ENCODE measurements at regions not wholly inside any gene's neighbourhood (a gene's known extent, or its start where the extent isn't known, plus 50 kb on each side); places are given as distances from the start of the nearest gene placed in this dataset.

DNA sequence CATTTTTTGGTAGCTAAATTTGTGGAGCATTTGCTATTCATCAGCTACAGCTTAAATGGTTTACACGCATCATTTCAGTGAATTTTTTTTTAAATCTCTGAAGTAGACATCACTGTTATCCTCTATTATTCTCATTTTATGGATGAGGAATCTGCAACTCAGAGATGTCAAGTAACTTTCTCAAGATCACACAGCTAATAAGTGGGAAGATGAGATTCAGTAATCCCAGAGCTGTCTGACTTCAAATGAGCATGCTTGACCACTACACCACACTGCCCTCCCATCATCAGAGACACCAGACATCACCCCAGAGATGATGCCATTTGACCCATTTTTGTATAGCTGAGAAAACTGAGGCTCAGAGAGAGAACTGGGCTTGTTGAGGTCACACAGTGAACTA, 116.4 kb downstream of the RRAGC start:
- no peak for DNase-seq (ENCODE audit: low read depth, low spot score)
- in situ Hi-C loops (cut with HindIII; ENCODE audit: low sequenced_read_pairs): no loop called here
- TF ChIP-seq, protein P1, sequence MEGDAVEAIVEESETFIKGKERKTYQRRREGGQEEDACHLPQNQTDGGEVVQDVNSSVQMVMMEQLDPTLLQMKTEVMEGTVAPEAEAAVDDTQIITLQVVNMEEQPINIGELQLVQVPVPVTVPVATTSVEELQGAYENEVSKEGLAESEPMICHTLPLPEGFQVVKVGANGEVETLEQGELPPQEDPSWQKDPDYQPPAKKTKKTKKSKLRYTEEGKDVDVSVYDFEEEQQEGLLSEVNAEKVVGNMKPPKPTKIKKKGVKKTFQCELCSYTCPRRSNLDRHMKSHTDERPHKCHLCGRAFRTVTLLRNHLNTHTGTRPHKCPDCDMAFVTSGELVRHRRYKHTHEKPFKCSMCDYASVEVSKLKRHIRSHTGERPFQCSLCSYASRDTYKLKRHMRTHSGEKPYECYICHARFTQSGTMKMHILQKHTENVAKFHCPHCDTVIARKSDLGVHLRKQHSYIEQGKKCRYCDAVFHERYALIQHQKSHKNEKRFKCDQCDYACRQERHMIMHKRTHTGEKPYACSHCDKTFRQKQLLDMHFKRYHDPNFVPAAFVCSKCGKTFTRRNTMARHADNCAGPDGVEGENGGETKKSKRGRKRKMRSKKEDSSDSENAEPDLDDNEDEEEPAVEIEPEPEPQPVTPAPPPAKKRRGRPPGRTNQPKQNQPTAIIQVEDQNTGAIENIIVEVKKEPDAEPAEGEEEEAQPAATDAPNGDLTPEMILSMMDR (IDR thresholded peaks at IDR 0.05; ENCODE audit: low read depth, low read length): no peak
- H3K4me3 ChIP-seq (ENCODE audit: low read depth, low read length): no peak overlapping the region

DNA sequence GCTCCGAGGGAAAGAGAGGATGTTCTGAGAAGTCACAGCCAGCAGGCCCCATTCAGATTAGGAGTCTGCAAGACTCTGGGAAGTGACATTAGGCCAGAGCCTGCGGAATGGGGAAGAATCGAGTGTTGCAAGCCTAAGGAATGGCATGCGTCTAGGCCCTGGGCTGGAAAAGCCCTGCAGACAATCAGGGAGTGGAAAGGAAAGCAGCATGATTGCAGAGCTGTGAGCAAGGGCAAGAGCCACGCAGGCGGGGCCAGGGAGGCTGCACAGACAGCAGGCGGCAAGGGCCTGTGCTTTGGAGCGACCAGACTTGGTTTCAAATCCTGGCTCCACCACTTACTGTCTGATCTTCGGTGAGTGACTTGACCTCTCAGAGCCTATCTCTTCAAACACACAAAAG, 118.2 kb downstream of the RRAGC start:
- no peak for DNase-seq (ENCODE audit: low read depth, low spot score)
- in situ Hi-C loops (cut with HindIII; ENCODE audit: low sequenced_read_pairs): no loop called here
- H3K4me3 ChIP-seq (ENCODE audit: low read depth, low read length): no peak overlapping the region
- TF ChIP-seq, protein P1 (IDR thresholded peaks at IDR 0.05; ENCODE audit: low read depth, low read length): no peak

DNA sequence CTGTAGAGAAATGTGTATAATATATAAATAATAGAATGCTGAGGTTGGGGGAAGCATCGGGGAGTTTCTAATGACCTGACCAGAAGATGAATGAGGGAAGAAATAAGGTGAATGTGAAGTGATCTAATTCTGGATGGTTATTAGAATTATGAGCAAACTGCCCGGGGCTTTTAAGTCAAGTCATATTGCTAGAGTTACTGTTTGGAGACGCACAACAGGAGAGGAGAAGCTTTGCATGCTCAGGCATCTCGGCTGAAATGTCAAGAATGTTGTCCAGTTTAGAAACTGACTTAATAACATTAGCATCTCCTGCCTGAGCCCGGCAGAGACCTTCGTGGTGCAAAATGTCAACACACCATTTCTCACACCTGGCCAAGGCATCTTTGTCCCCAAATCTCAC, 119.1 kb downstream of the RRAGC start:
- no peak overlapping the region for H3K4me3 ChIP-seq (ENCODE audit: low read depth, low read length)
- in situ Hi-C loops (cut with HindIII; ENCODE audit: low sequenced_read_pairs): no loop called here
- DNase-seq (ENCODE audit: low read depth, low spot score): no peak
- TF ChIP-seq, protein P1 (IDR thresholded peaks at IDR 0.05; ENCODE audit: low read depth, low read length): no peak

DNA sequence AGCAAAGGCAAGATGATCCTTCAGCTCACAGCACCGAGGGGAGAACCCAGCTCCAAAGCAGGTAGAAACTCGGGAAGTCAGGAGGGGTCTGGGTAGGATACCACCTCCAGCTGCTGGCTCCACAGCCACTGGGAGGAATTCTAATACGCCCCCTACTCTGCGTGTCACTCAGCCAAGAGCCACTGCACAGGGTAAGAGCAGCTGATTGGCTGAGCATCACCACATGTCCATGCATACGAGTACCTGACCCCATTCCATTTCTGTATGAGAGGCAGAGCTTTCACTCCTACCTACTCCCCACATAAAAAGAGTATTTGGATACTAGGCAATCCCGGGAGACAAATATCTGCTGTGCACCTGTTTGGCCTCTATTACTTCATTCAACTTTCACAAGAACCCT, 121.4 kb downstream of the RRAGC start:
- TF ChIP-seq, protein P1 (IDR thresholded peaks at IDR 0.05; ENCODE audit: low read depth, low read length): no peak
- H3K4me3 ChIP-seq (ENCODE audit: low read depth, low read length): no peak overlapping the region
- in situ Hi-C loops (cut with HindIII; ENCODE audit: low sequenced_read_pairs): no loop called here
- DNase-seq (ENCODE audit: low read depth, low spot score): no peak

DNA sequence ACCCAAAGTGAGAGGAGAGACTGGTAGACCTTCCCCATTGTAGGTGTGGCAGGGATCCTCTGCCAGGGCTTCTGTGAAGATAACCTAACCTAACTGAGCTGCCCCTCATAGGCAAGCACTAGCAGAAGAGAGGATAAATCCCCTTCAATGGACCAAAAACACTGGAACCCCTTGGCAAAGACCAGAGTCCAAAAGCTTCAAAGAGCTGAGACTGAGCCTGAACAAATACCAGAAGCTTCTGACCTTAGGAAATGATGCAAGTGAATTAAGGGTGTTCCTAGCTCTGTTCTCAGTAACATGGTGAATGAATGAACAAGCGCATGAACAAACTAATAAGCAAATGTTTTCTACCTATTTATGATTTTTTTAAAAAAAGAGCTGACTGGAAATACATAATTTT, 123.2 kb downstream of the RRAGC start:
- TF ChIP-seq, protein P1 (IDR thresholded peaks at IDR 0.05; ENCODE audit: low read depth, low read length): no peak
- DNase-seq (ENCODE audit: low read depth, low spot score): no peak
- no peak overlapping the region for H3K4me3 ChIP-seq (ENCODE audit: low read depth, low read length)
- in situ Hi-C loops (cut with HindIII; ENCODE audit: low sequenced_read_pairs): no loop called here

DNA sequence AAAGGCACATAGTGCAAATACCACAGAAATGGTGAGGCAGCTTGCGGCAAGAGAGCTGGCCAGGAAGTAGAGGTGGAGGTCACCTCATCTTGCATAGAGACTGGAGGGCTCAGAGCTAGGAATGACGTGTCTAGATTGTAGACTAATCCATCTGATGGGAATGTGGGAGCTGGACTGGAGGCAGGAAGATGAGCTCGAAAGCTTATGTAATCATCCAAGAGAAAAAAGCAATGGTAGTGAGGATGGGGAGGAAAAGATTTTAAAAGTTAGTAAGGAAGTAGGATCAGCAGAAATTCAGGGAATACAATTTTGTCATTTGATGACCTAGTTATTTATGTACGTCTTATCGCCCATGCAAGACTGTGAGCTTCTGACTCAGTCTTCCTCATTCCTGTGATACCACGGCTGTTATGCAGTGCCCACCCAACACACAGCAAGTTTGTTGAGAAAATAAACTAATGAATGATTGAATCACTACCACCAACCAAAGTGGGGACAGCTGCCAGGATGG, 123.9 kb downstream of the RRAGC start:
- H3K4me3 ChIP-seq (ENCODE audit: low read depth, low read length): no peak overlapping the region
- in situ Hi-C loops (cut with HindIII; ENCODE audit: low sequenced_read_pairs): no loop called here
- peak; percentile 29 for DNase-seq (ENCODE audit: low read depth, low spot score)
- TF ChIP-seq, protein P1 (IDR thresholded peaks at IDR 0.05; ENCODE audit: low read depth, low read length): no peak

DNA sequence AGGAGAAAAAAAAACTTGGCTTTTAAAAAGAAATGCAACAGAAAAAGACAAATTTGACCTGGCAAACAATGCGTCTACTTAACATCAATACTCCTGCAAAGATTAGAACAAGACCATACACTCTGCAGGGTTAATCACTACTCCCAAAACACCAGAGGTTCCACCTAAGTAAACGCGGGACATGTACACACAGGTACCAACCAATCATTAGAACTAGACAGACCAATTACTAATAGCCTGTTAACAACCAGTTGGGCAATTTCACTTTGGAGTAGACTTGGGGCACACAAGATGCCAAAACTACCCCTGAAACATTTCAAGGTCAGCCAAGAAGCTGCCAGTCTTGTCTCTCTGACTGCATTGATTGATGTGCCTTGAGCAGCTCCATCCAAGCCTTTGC, 125.8 kb downstream of the RRAGC start:
- in situ Hi-C loops (cut with HindIII; ENCODE audit: low sequenced_read_pairs): no loop called here
- TF ChIP-seq, protein P1 (IDR thresholded peaks at IDR 0.05; ENCODE audit: low read depth, low read length): no peak
- H3K4me3 ChIP-seq (ENCODE audit: low read depth, low read length): no peak overlapping the region
- no peak for DNase-seq (ENCODE audit: low read depth, low spot score)

All from astrocyte of the spinal cord (primary cell).